ENCODE measurements at regions not wholly inside any gene's neighbourhood (a gene's known extent, or its start where the extent isn't known, plus 50 kb on each side); places are given as distances from the start of the nearest gene placed in this dataset.

GRCh38 chr15:95946241-95946640 lies 384.3 kb upstream of the NR2F2 start:
- no peak for DNase-seq
- H3K27ac ChIP-seq = no peak overlapping the region
- TF ChIP-seq POLR2A (IDR thresholded peaks at IDR 0.05) = no peak
- TF ChIP-seq CTCF (IDR thresholded peaks at IDR 0.05) = no peak
- H3K4me1 ChIP-seq = no peaks in the 10 kb centered on the region
- intact Hi-C loops (cut with DNase I; ENCODE audit: low total_unique reads) = no loop called here
- H3K36me3 ChIP-seq = no peaks in the 10 kb centered on the region
- H3K4me3 ChIP-seq = no peak overlapping the region
- no peaks in the 10 kb centered on the region for H3K9me3 ChIP-seq
- H3K27me3 ChIP-seq = no peaks in the 10 kb centered on the region

- Histone ChIP-seq H3K36me3 (no peaks in the 10 kb centered on the region), H3K27me3 (no peaks in the 10 kb centered on the region), H3K27ac (no peak overlapping the region), H3K4me1 (no peaks in the 10 kb centered on the region), H3K9me3 (no peaks in the 10 kb centered on the region), H3K4me3 (no peak overlapping the region)
- DNase-seq = no peak
- TF ChIP-seq POLR2A (IDR thresholded peaks at IDR 0.05) (no peak), CTCF (IDR thresholded peaks at IDR 0.05) (no peak)
- intact Hi-C loops (cut with DNase I; ENCODE audit: low total_unique reads) = no loop called here
Measured at GRCh38 chr15:95946926-95947325, 383.6 kb upstream of the NR2F2 start.

GRCh38 chr15:95948411-95948810 lies 382.1 kb upstream of the NR2F2 start:
- Histone ChIP-seq H3K4me3 (no peak overlapping the region), H3K27ac (no peak overlapping the region), H3K27me3 (no peaks in the 10 kb centered on the region), H3K9me3 (no peaks in the 10 kb centered on the region), H3K36me3 (no peaks in the 10 kb centered on the region), H3K4me1 (no peaks in the 10 kb centered on the region)
- DNase-seq = no peak
- intact Hi-C loops (cut with DNase I; ENCODE audit: low total_unique reads) = no loop called here
- no peak for TF ChIP-seq POLR2A (IDR thresholded peaks at IDR 0.05)
- TF ChIP-seq CTCF (IDR thresholded peaks at IDR 0.05) = no peak

GRCh38 chr15:95953032-95953431 lies 377.5 kb upstream of the NR2F2 start:
- Histone ChIP-seq H3K9me3 (no peaks in the 10 kb centered on the region), H3K27me3 (no peaks in the 10 kb centered on the region), H3K36me3 (no peaks in the 10 kb centered on the region), H3K4me1 (no peaks in the 10 kb centered on the region), H3K4me3 (no peak overlapping the region), H3K27ac (no peak overlapping the region)
- no peak for DNase-seq
- intact Hi-C loops (cut with DNase I; ENCODE audit: low total_unique reads) = no loop called here
- TF ChIP-seq CTCF (IDR thresholded peaks at IDR 0.05) (no peak), POLR2A (IDR thresholded peaks at IDR 0.05) (no peak)

- no peaks in the 10 kb centered on the region for H3K36me3 ChIP-seq
- no peaks in the 10 kb centered on the region for H3K4me1 ChIP-seq
- intact Hi-C loops (cut with DNase I; ENCODE audit: low total_unique reads) = no loop called here
- peak in 1 of 2 donors; percentile 20 for DNase-seq
- no peaks in the 10 kb centered on the region for H3K9me3 ChIP-seq
- no peak overlapping the region for H3K4me3 ChIP-seq
- H3K27ac ChIP-seq = peak overlapping the region; percentile 51 to 65
- TF ChIP-seq CTCF (IDR thresholded peaks at IDR 0.05) (no peak), POLR2A (IDR thresholded peaks at IDR 0.05) (no peak)
- H3K27me3 ChIP-seq = no peaks in the 10 kb centered on the region
Measured at GRCh38 chr15:95957861-95958260, 372.6 kb upstream of the NR2F2 start.

All from uterus (tissue), 3 donors.